ENCODE measurements at regions not wholly inside any gene's neighbourhood (a gene's known extent, or its start where the extent isn't known, plus 50 kb on each side); places are given as distances from the start of the nearest gene placed in this dataset.

- H3K36me3 ChIP-seq (ENCODE audit: control insufficient read depth, insufficient read depth, low read length) = no peaks in the 10 kb centered on the region
- FAIRE-seq = no peak
- TF ChIP-seq, protein P1, sequence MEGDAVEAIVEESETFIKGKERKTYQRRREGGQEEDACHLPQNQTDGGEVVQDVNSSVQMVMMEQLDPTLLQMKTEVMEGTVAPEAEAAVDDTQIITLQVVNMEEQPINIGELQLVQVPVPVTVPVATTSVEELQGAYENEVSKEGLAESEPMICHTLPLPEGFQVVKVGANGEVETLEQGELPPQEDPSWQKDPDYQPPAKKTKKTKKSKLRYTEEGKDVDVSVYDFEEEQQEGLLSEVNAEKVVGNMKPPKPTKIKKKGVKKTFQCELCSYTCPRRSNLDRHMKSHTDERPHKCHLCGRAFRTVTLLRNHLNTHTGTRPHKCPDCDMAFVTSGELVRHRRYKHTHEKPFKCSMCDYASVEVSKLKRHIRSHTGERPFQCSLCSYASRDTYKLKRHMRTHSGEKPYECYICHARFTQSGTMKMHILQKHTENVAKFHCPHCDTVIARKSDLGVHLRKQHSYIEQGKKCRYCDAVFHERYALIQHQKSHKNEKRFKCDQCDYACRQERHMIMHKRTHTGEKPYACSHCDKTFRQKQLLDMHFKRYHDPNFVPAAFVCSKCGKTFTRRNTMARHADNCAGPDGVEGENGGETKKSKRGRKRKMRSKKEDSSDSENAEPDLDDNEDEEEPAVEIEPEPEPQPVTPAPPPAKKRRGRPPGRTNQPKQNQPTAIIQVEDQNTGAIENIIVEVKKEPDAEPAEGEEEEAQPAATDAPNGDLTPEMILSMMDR (IDR thresholded peaks at IDR 0.05; ENCODE audit: insufficient read depth, low read length, severe bottlenecking) = no peak
- H3K27me3 ChIP-seq (ENCODE audit: control insufficient read depth, insufficient read depth, low read length) = no peaks in the 10 kb centered on the region
- DNase-seq (ENCODE audit: low read depth) = no peak
- H3K4me3 ChIP-seq (ENCODE audit: low read depth, low read length) = no peak overlapping the region
Measured at GRCh38 chrX:39616098-39616729, 481.5 kb downstream of the BCOR start.

GRCh38 chrX:39616731-39617130 lies 481.0 kb downstream of the BCOR start:
- no peak for DNase-seq (ENCODE audit: low read depth)
- FAIRE-seq = peak; percentile 36

GRCh38 chrX:39618178-39618577 lies 479.6 kb downstream of the BCOR start:
- TF ChIP-seq, protein P1 (IDR thresholded peaks at IDR 0.05; ENCODE audit: insufficient read depth, low read length, severe bottlenecking) = no peak
- Histone ChIP-seq H3K4me3 (ENCODE audit: low read depth, low read length) (no peak overlapping the region), H3K36me3 (ENCODE audit: control insufficient read depth, insufficient read depth, low read length) (no peaks in the 10 kb centered on the region), H3K27me3 (ENCODE audit: control insufficient read depth, insufficient read depth, low read length) (no peaks in the 10 kb centered on the region)
- DNase-seq (ENCODE audit: low read depth) (no peak), FAIRE-seq (no peak)

More at GRCh38 chrX:39616731-39617130, 481.0 kb downstream of the BCOR start:
- TF ChIP-seq, protein P1 (IDR thresholded peaks at IDR 0.05; ENCODE audit: insufficient read depth, low read length, severe bottlenecking) = no peak
- Histone ChIP-seq H3K36me3 (ENCODE audit: control insufficient read depth, insufficient read depth, low read length) (no peaks in the 10 kb centered on the region), H3K4me3 (ENCODE audit: low read depth, low read length) (no peak overlapping the region), H3K27me3 (ENCODE audit: control insufficient read depth, insufficient read depth, low read length) (no peaks in the 10 kb centered on the region)

DNA sequence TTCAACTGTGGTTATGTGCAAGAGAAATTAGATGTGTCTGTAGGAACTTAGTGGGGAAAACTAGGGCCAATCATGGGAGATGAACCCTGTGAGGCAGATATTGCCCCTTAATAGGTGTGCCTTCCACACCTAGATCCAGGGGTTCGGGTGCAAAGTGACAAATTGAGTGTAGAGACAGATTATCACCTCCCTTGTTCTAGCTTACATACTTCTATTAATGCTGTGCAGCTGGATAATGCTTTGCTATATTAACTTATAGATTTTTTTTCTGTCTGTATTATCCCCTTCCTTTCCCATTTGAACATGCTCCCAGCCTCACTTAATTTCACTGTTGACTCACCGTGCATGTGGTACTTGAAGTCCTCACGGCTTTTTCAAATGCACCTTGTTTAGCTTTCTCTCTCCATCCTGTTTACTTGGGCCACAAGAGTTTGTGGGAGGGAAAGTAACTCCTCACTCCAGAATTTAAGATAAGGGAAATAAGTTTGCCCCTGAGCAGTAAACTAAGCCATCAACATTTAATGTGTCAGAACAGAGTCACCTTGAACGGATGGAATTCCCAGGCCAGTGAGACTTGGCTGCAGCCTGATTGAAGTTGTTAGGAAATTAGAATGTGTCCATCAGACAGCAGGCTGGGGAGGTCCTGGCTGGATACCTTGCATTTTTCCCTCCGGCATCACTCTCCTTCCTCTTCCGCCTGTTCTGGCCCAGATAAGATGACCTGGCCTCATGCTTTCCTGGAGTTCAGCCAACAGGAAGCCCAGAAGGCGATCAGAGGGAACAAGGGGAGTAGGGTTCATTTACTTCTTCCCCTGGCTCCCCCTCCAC lies 478.4 kb downstream of the BCOR start:
- FAIRE-seq = no peak
- Histone ChIP-seq H3K36me3 (ENCODE audit: control insufficient read depth, insufficient read depth, low read length) (no peaks in the 10 kb centered on the region), H3K4me3 (ENCODE audit: low read depth, low read length) (no peak overlapping the region), H3K27me3 (ENCODE audit: control insufficient read depth, insufficient read depth, low read length) (no peaks in the 10 kb centered on the region)
- DNase-seq (ENCODE audit: low read depth) = peak; percentile 52
- TF ChIP-seq, protein P1 (IDR thresholded peaks at IDR 0.05; ENCODE audit: insufficient read depth, low read length, severe bottlenecking) = no peak

GRCh38 chrX:39624166-39624565 lies 473.6 kb downstream of the BCOR start:
- H3K36me3 ChIP-seq (ENCODE audit: control insufficient read depth, insufficient read depth, low read length) = no peaks in the 10 kb centered on the region
- DNase-seq (ENCODE audit: low read depth) = no peak
- no peaks in the 10 kb centered on the region for H3K27me3 ChIP-seq (ENCODE audit: control insufficient read depth, insufficient read depth, low read length)
- FAIRE-seq = no peak
- TF ChIP-seq, protein P1 (IDR thresholded peaks at IDR 0.05; ENCODE audit: insufficient read depth, low read length, severe bottlenecking) = no peak
- no peak overlapping the region for H3K4me3 ChIP-seq (ENCODE audit: low read depth, low read length)
